ENCODE measurements at regions not wholly inside any gene's neighbourhood (a gene's known extent, or its start where the extent isn't known, plus 50 kb on each side); places are given as distances from the start of the nearest gene placed in this dataset.

DNA sequence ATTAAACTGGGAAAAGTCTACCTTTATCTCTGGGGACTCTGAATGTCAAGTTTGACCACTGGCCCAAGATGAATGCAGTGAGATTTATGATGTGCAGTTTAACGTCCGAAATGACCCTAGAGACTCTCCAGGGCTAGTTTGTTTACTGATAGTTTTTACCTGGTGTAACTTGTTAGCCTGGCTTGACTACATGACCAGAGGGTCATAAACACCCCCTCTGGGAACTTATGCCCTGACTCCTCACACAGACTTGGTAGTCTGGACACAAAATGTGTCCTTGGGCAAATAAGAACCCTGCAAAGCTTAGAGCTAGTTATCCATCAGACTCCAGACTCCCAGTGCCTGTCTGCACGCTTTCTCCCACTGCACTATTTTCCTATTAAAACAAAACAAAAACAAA lies 606.5 kb downstream of the HACE1 start:
- CTCF ChIA-PET: no interaction called here
- DNase-seq (ENCODE audit: low read depth, low spot score): no peak
- H3K79me2 ChIP-seq (ENCODE audit: control insufficient read depth, insufficient read depth, low read length): no peaks in the 10 kb centered on the region
- H3K9ac ChIP-seq (ENCODE audit: control insufficient read depth, insufficient read depth, low read length): no peak overlapping the region
- no TSS peak for BruUV-seq (replicated peaks)
- H3K4me1 ChIP-seq (ENCODE audit: control insufficient read depth, insufficient read depth, low read length): no peaks in the 10 kb centered on the region
- no peak overlapping the region for H2AFZ ChIP-seq (ENCODE audit: control insufficient read depth, low read depth, low read length)
- no peak overlapping the region for H3K4me3 ChIP-seq
- RAD21 ChIA-PET (ENCODE audit: unreplicated experiment): no interaction called here
- no peak overlapping the region for H3K4me2 ChIP-seq (ENCODE audit: control insufficient read depth, insufficient read depth)
- no peak for FAIRE-seq
- in situ Hi-C loops (cut with MboI) (no loop called here), intact Hi-C loops (cut with micrococcal nuclease; ENCODE audit: unreplicated experiment) (no loop called here)
- no peaks in the 10 kb centered on the region for H3K9me3 ChIP-seq (replicated peaks; ENCODE audit: control insufficient read depth, insufficient read depth, low read length)
- H3K27ac ChIP-seq (ENCODE audit: control insufficient read depth, insufficient read depth): no peak overlapping the region
- POLR2A ChIA-PET: no interaction called here
- no peak for ATAC-seq
- SMC1A ChIA-PET (ENCODE audit: uncharacterized antibody, unreplicated experiment): no interaction called here
- WGBS (ENCODE audit: insufficient coverage, insufficient replicate concordance, low lambda C conversion rate, missing lambda C conversion rate): 12% methylated on average over 3 of the region's 3 CpGs
- no peaks in the 10 kb centered on the region for H4K20me1 ChIP-seq (ENCODE audit: control insufficient read depth, insufficient read depth)
- no peaks in the 10 kb centered on the region for H3K27me3 ChIP-seq (replicated peaks in 1 of 2; ENCODE audit: control insufficient read depth in 2 of 2, insufficient read depth in 2 of 2, low read length in 1 of 2)
- no peaks in the 10 kb centered on the region for H3K36me3 ChIP-seq (ENCODE audit: control insufficient read depth in 2 of 2, insufficient read depth in 2 of 2, low read length in 1 of 2)
- no peak for TF ChIP-seq KAT2A (conservative IDR thresholded peaks at IDR 0.05; ENCODE audit: control insufficient read depth, low read depth, low read length)
- no peak for TF ChIP-seq GATAD2B (conservative IDR thresholded peaks at IDR 0.05; ENCODE audit: low read depth)
- TF ChIP-seq MEF2B (IDR thresholded peaks at IDR 0.05; ENCODE audit: partially characterized antibody, poor library complexity, severe bottlenecking): no peak
- TF ChIP-seq, protein P1, sequence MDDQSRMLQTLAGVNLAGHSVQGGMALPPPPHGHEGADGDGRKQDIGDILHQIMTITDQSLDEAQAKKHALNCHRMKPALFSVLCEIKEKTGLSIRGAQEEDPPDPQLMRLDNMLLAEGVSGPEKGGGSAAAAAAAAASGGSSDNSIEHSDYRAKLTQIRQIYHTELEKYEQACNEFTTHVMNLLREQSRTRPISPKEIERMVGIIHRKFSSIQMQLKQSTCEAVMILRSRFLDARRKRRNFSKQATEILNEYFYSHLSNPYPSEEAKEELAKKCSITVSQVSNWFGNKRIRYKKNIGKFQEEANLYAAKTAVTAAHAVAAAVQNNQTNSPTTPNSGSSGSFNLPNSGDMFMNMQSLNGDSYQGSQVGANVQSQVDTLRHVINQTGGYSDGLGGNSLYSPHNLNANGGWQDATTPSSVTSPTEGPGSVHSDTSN (IDR thresholded peaks at IDR 0.05; ENCODE audit: insufficient replicate concordance, low read depth, low read length): no peak
- TF ChIP-seq TCF3 (IDR thresholded peaks at IDR 0.05; ENCODE audit: borderline replicate concordance, insufficient read depth, low read depth, low read length): no peak
- no peak for TF ChIP-seq STAT3 (IDR thresholded peaks at IDR 0.05; ENCODE audit: low read depth, low read length)
- TF ChIP-seq, protein P2, sequence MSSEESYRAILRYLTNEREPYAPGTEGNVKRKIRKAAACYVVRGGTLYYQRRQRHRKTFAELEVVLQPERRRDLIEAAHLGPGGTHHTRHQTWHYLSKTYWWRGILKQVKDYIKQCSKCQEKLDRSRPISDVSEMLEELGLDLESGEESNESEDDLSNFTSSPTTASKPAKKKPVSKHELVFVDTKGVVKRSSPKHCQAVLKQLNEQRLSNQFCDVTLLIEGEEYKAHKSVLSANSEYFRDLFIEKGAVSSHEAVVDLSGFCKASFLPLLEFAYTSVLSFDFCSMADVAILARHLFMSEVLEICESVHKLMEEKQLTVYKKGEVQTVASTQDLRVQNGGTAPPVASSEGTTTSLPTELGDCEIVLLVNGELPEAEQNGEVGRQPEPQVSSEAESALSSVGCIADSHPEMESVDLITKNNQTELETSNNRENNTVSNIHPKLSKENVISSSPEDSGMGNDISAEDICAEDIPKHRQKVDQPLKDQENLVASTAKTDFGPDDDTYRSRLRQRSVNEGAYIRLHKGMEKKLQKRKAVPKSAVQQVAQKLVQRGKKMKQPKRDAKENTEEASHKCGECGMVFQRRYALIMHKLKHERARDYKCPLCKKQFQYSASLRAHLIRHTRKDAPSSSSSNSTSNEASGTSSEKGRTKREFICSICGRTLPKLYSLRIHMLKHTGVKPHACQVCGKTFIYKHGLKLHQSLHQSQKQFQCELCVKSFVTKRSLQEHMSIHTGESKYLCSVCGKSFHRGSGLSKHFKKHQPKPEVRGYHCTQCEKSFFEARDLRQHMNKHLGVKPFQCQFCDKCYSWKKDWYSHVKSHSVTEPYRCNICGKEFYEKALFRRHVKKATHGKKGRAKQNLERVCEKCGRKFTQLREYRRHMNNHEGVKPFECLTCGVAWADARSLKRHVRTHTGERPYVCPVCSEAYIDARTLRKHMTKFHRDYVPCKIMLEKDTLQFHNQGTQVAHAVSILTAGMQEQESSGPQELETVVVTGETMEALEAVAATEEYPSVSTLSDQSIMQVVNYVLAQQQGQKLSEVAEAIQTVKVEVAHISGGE (CRISPR knock-in tag; IDR thresholded peaks at IDR 0.05): no peak
- no peak for TF ChIP-seq NBN (IDR thresholded peaks at IDR 0.05)
- TF ChIP-seq, protein P3, sequence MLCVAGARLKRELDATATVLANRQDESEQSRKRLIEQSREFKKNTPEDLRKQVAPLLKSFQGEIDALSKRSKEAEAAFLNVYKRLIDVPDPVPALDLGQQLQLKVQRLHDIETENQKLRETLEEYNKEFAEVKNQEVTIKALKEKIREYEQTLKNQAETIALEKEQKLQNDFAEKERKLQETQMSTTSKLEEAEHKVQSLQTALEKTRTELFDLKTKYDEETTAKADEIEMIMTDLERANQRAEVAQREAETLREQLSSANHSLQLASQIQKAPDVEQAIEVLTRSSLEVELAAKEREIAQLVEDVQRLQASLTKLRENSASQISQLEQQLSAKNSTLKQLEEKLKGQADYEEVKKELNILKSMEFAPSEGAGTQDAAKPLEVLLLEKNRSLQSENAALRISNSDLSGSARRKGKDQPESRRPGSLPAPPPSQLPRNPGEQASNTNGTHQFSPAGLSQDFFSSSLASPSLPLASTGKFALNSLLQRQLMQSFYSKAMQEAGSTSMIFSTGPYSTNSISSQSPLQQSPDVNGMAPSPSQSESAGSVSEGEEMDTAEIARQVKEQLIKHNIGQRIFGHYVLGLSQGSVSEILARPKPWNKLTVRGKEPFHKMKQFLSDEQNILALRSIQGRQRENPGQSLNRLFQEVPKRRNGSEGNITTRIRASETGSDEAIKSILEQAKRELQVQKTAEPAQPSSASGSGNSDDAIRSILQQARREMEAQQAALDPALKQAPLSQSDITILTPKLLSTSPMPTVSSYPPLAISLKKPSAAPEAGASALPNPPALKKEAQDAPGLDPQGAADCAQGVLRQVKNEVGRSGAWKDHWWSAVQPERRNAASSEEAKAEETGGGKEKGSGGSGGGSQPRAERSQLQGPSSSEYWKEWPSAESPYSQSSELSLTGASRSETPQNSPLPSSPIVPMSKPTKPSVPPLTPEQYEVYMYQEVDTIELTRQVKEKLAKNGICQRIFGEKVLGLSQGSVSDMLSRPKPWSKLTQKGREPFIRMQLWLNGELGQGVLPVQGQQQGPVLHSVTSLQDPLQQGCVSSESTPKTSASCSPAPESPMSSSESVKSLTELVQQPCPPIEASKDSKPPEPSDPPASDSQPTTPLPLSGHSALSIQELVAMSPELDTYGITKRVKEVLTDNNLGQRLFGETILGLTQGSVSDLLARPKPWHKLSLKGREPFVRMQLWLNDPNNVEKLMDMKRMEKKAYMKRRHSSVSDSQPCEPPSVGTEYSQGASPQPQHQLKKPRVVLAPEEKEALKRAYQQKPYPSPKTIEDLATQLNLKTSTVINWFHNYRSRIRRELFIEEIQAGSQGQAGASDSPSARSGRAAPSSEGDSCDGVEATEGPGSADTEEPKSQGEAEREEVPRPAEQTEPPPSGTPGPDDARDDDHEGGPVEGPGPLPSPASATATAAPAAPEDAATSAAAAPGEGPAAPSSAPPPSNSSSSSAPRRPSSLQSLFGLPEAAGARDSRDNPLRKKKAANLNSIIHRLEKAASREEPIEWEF (IDR thresholded peaks at IDR 0.05; ENCODE audit: insufficient replicate concordance, low read depth, low read length): no peak
- no peak for TF ChIP-seq ZNF217 (IDR thresholded peaks at IDR 0.05)
- TF ChIP-seq, protein P4, sequence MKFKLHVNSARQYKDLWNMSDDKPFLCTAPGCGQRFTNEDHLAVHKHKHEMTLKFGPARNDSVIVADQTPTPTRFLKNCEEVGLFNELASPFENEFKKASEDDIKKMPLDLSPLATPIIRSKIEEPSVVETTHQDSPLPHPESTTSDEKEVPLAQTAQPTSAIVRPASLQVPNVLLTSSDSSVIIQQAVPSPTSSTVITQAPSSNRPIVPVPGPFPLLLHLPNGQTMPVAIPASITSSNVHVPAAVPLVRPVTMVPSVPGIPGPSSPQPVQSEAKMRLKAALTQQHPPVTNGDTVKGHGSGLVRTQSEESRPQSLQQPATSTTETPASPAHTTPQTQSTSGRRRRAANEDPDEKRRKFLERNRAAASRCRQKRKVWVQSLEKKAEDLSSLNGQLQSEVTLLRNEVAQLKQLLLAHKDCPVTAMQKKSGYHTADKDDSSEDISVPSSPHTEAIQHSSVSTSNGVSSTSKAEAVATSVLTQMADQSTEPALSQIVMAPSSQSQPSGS (IDR thresholded peaks at IDR 0.05; ENCODE audit: low read length): no peak
- no peak for TF ChIP-seq IKZF1 (conservative IDR thresholded peaks at IDR 0.05)
- no peak for TF ChIP-seq RELA (IDR thresholded peaks at IDR 0.05; ENCODE audit: borderline replicate concordance, partially characterized antibody)
